ENCODE measurements at regions not wholly inside any gene's neighbourhood (a gene's known extent, or its start where the extent isn't known, plus 50 kb on each side); places are given as distances from the start of the nearest gene placed in this dataset.
"Not testable (repeated sequence)": the region's sequence is repeated elsewhere in the genome, so short reads cannot be mapped to it uniquely, and the experiment has no call there.

GRCh38 chr10:65100881-65101280 lies 1579.7 kb downstream of the REEP3 start:
- H3K27me3 Mint-ChIP-seq; H3K4me3 Mint-ChIP-seq; H3K9me3 Mint-ChIP-seq; ATAC-seq (replicated peaks); H3K27ac Mint-ChIP-seq; H3K36me3 Mint-ChIP-seq (ENCODE audit: insufficient read depth); DNase-seq; H3K4me1 Mint-ChIP-seq (ENCODE audit: low read depth in 2 of 2): not testable (repeated sequence)

GRCh38 chr10:65110009-65110408 lies 1588.8 kb downstream of the REEP3 start:
- Mint-ChIP-seq H3K9me3 (peaks cover 5 to 7% of the 10 kb centered on the region in 2 donors), H3K4me3 (no peak overlapping the region), H3K27ac (no peak overlapping the region)

GRCh38 chr10:65111059-65111458 lies 1589.9 kb downstream of the REEP3 start:
- not testable (repeated sequence) for H3K36me3 Mint-ChIP-seq (ENCODE audit: insufficient read depth); H3K9me3 Mint-ChIP-seq; H3K27me3 Mint-ChIP-seq; DNase-seq; ATAC-seq (replicated peaks); H3K27ac Mint-ChIP-seq; H3K4me3 Mint-ChIP-seq; H3K4me1 Mint-ChIP-seq (ENCODE audit: low read depth in 2 of 2)

More at GRCh38 chr10:65110009-65110408, 1588.8 kb downstream of the REEP3 start:
- ATAC-seq (replicated peaks) = no peak
- Mint-ChIP-seq H3K36me3 (ENCODE audit: insufficient read depth) (no peaks in the 10 kb centered on the region), H3K4me1 (ENCODE audit: low read depth in 2 of 2) (no peaks in the 10 kb centered on the region), H3K27me3 (no peaks in the 10 kb centered on the region)
- no peak for DNase-seq

GRCh38 chr10:65112573-65112972 lies 1591.4 kb downstream of the REEP3 start:
- no peak for DNase-seq
- Mint-ChIP-seq H3K27ac (no peak overlapping the region), H3K36me3 (ENCODE audit: insufficient read depth) (no peaks in the 10 kb centered on the region), H3K27me3 (no peaks in the 10 kb centered on the region), H3K4me3 (no peak overlapping the region), H3K4me1 (ENCODE audit: low read depth in 2 of 2) (no peaks in the 10 kb centered on the region), H3K9me3 (peaks cover 4 to 9% of the 10 kb centered on the region in 2 donors)
- no peak for ATAC-seq (replicated peaks)

- ATAC-seq (replicated peaks) (no peak), DNase-seq (no peak)
- Mint-ChIP-seq H3K9me3 (peaks cover 12% of the 10 kb centered on the region in 2 donors), H3K4me3 (no peak overlapping the region), H3K27me3 (no peaks in the 10 kb centered on the region), H3K4me1 (ENCODE audit: low read depth in 2 of 2) (no peaks in the 10 kb centered on the region), H3K27ac (no peak overlapping the region), H3K36me3 (ENCODE audit: insufficient read depth) (no peaks in the 10 kb centered on the region)
Observed at GRCh38 chr10:65123120-65123519, 1601.9 kb downstream of the REEP3 start.

- DNase-seq = no peak
- no peak overlapping the region for H3K4me3 Mint-ChIP-seq
- no peaks in the 10 kb centered on the region for H3K4me1 Mint-ChIP-seq (ENCODE audit: low read depth in 2 of 2)
- H3K36me3 Mint-ChIP-seq (ENCODE audit: insufficient read depth) = no peaks in the 10 kb centered on the region
- ATAC-seq (replicated peaks) = no peak
- H3K27ac Mint-ChIP-seq = no peak overlapping the region
- H3K9me3 Mint-ChIP-seq = peaks cover 10 to 15% of the 10 kb centered on the region in 2 donors
- no peaks in the 10 kb centered on the region for H3K27me3 Mint-ChIP-seq
Observed at GRCh38 chr10:65125212-65125611, 1604.0 kb downstream of the REEP3 start.

- no peaks in the 10 kb centered on the region for H3K27me3 Mint-ChIP-seq
- ATAC-seq (replicated peaks) (no peak), DNase-seq (no peak)
- peaks cover 8 to 15% of the 10 kb centered on the region in 2 donors for H3K9me3 Mint-ChIP-seq
- H3K4me1 Mint-ChIP-seq (ENCODE audit: low read depth in 2 of 2) = no peaks in the 10 kb centered on the region
- H3K36me3 Mint-ChIP-seq (ENCODE audit: insufficient read depth) = no peaks in the 10 kb centered on the region
- no peak overlapping the region for H3K4me3 Mint-ChIP-seq
- no peak overlapping the region for H3K27ac Mint-ChIP-seq
Observed at GRCh38 chr10:65126288-65126687, 1605.1 kb downstream of the REEP3 start.

- Mint-ChIP-seq H3K36me3 (ENCODE audit: insufficient read depth) (no peaks in the 10 kb centered on the region), H3K4me1 (ENCODE audit: low read depth in 2 of 2) (no peaks in the 10 kb centered on the region), H3K27ac (no peak overlapping the region), H3K27me3 (no peaks in the 10 kb centered on the region), H3K4me3 (no peak overlapping the region), H3K9me3 (peaks cover 4 to 13% of the 10 kb centered on the region in 2 donors)
- no peak for DNase-seq
- ATAC-seq (replicated peaks) = no peak
Observed at GRCh38 chr10:65128277-65128676, 1607.1 kb downstream of the REEP3 start.

- no peak for DNase-seq
- Mint-ChIP-seq H3K27ac (no peak overlapping the region), H3K36me3 (ENCODE audit: insufficient read depth) (no peaks in the 10 kb centered on the region), H3K4me1 (ENCODE audit: low read depth in 2 of 2) (no peaks in the 10 kb centered on the region), H3K9me3 (peaks cover 2 to 8% of the 10 kb centered on the region in 2 donors), H3K4me3 (no peak overlapping the region), H3K27me3 (no peaks in the 10 kb centered on the region)
- no peak for ATAC-seq (replicated peaks)
Observed at GRCh38 chr10:65130162-65130758, 1609.1 kb downstream of the REEP3 start.

GRCh38 chr10:65133652-65134051 lies 1612.5 kb downstream of the REEP3 start:
- Mint-ChIP-seq H3K4me1 (ENCODE audit: low read depth in 2 of 2) (no peaks in the 10 kb centered on the region), H3K36me3 (ENCODE audit: insufficient read depth) (no peaks in the 10 kb centered on the region), H3K27me3 (no peaks in the 10 kb centered on the region), H3K9me3 (no peaks in the 10 kb centered on the region), H3K27ac (no peak overlapping the region), H3K4me3 (no peak overlapping the region)
- ATAC-seq (replicated peaks) (no peak), DNase-seq (no peak)

- H3K36me3 Mint-ChIP-seq (ENCODE audit: insufficient read depth) = no peaks in the 10 kb centered on the region
- H3K27ac Mint-ChIP-seq = no peak overlapping the region
- H3K4me1 Mint-ChIP-seq (ENCODE audit: low read depth in 2 of 2) = no peaks in the 10 kb centered on the region
- H3K27me3 Mint-ChIP-seq = no peaks in the 10 kb centered on the region
- DNase-seq (no peak), ATAC-seq (replicated peaks) (no peak)
- H3K4me3 Mint-ChIP-seq = no peak overlapping the region
- no peaks in the 10 kb centered on the region for H3K9me3 Mint-ChIP-seq
Observed at GRCh38 chr10:65135508-65135907, 1614.3 kb downstream of the REEP3 start.

- Mint-ChIP-seq H3K4me3 (no peak overlapping the region), H3K4me1 (ENCODE audit: low read depth in 2 of 2) (no peaks in the 10 kb centered on the region), H3K9me3 (peaks cover 0 to 3% of the 10 kb centered on the region in 2 donors), H3K36me3 (ENCODE audit: insufficient read depth) (no peaks in the 10 kb centered on the region), H3K27ac (no peak overlapping the region), H3K27me3 (no peaks in the 10 kb centered on the region)
- ATAC-seq (replicated peaks) = no peak
- DNase-seq = no peak
Observed at GRCh38 chr10:65142641-65143435, 1621.6 kb downstream of the REEP3 start.

- Mint-ChIP-seq H3K9me3 (peaks cover 0 to 3% of the 10 kb centered on the region in 2 donors), H3K4me3 (no peak overlapping the region), H3K27me3 (no peaks in the 10 kb centered on the region), H3K4me1 (ENCODE audit: low read depth in 2 of 2) (no peaks in the 10 kb centered on the region), H3K27ac (no peak overlapping the region), H3K36me3 (ENCODE audit: insufficient read depth) (no peaks in the 10 kb centered on the region)
- ATAC-seq (replicated peaks) (no peak), DNase-seq (no peak)
Observed at GRCh38 chr10:65143723-65144122, 1622.5 kb downstream of the REEP3 start.

- no peak for DNase-seq
- ATAC-seq (replicated peaks) = no peak
- Mint-ChIP-seq H3K9me3 (peaks cover 0 to 7% of the 10 kb centered on the region in 2 donors), H3K4me3 (no peak overlapping the region), H3K27me3 (no peaks in the 10 kb centered on the region), H3K36me3 (ENCODE audit: insufficient read depth) (no peaks in the 10 kb centered on the region), H3K4me1 (ENCODE audit: low read depth in 2 of 2) (no peaks in the 10 kb centered on the region), H3K27ac (no peak overlapping the region)
Observed at GRCh38 chr10:65149878-65150277, 1628.7 kb downstream of the REEP3 start.

Measured in effector memory CD8-positive, alpha-beta T cell (primary cell).